Bronchial epithelial cell (primary cell): ENCODE measurements at regions not wholly inside any gene's neighbourhood (a gene's known extent, or its start where the extent isn't known, plus 50 kb on each side); places are given as distances from the start of the nearest gene placed in this dataset.

Source experiments
- DNase-seq: peaks from one replicate; pipeline ENCODE4 v3.0.0-alpha.2; 2010; ENCODE audit warnings: low read depth
- FAIRE-seq: peaks from 2 replicates; lab custom pipeline; 2011; peaks lifted over from hg19 to GRCh38; lab: Jason Lieb, UNC
- H3K27me3 ChIP-seq: 2 replicates; pipeline ENCODE4 v1.5.1; 2011; ENCODE audit warnings: low read length; ENCODE audit not compliant: control insufficient read depth, insufficient read depth
- H3K36me3 ChIP-seq: 2 replicates; pipeline ENCODE4 v1.5.1; 2011; ENCODE audit warnings: low read length; ENCODE audit not compliant: control insufficient read depth, insufficient read depth
- H3K4me3 ChIP-seq: 2 replicates; pipeline ENCODE4 v1.5.1; 2011; ENCODE audit warnings: mild to moderate bottlenecking, low read depth, low read length, control low read depth
- TF ChIP-seq, protein P1 (sequence below): IDR thresholded peaks from 2 replicates; pipeline ENCODE4 v1.5.1; 2011; ENCODE audit warnings: mild to moderate bottlenecking, moderate library complexity, low read length, control low read depth, inconsistent platforms; ENCODE audit not compliant: insufficient read depth, severe bottlenecking

DNA sequence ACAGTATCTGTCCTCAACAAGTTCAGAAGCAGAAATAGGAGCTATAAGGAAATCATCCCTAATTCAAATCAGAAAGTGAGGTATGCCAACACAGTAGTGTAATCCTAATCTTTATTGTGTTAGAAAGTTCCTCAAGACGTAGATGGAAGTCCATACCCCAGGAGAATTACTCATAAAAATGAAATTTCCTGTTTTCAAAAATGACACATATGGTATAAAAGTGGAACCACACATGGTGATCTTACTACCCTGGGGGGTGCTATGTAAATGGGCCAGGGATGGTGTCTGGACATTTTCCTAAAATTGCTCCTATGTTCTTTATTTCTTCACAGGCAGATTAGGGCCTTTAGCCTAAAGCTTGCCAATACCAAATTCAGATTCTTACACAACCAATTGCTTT is 204.1 kb downstream of the ARRDC4 start:
- TF ChIP-seq, protein P1, sequence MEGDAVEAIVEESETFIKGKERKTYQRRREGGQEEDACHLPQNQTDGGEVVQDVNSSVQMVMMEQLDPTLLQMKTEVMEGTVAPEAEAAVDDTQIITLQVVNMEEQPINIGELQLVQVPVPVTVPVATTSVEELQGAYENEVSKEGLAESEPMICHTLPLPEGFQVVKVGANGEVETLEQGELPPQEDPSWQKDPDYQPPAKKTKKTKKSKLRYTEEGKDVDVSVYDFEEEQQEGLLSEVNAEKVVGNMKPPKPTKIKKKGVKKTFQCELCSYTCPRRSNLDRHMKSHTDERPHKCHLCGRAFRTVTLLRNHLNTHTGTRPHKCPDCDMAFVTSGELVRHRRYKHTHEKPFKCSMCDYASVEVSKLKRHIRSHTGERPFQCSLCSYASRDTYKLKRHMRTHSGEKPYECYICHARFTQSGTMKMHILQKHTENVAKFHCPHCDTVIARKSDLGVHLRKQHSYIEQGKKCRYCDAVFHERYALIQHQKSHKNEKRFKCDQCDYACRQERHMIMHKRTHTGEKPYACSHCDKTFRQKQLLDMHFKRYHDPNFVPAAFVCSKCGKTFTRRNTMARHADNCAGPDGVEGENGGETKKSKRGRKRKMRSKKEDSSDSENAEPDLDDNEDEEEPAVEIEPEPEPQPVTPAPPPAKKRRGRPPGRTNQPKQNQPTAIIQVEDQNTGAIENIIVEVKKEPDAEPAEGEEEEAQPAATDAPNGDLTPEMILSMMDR, result no peak
- DNase-seq (peak; percentile 50), FAIRE-seq (no peak)
- Histone ChIP-seq H3K36me3 (no peaks in the 10 kb centered on the region), H3K4me3 (no peak overlapping the region), H3K27me3 (no peaks in the 10 kb centered on the region)

DNA sequence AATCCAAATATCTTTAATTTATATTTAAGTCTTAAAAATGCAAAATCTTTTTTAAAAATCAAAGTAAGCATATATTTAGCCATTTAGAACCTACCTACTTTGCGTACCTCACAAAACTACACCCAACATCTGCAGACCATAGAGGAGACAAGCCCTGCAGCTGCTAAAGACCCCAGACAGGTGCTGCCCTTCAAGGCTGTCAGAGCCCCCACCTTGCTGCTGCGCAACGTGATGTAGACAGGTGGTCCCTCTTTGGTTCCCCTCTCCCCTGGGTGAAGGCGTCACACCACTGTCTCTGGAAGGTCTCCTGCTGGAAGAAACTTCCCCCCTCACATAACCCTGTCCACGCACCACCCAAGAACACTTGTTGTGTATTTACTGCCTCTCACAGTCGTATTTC is 204.5 kb downstream of the ARRDC4 start:
- H3K27me3 ChIP-seq, result no peaks in the 10 kb centered on the region
- TF ChIP-seq, protein P1, result no peak
- FAIRE-seq (no peak), DNase-seq (no peak)
- H3K36me3 ChIP-seq, result no peaks in the 10 kb centered on the region
- H3K4me3 ChIP-seq, result no peak overlapping the region

DNA sequence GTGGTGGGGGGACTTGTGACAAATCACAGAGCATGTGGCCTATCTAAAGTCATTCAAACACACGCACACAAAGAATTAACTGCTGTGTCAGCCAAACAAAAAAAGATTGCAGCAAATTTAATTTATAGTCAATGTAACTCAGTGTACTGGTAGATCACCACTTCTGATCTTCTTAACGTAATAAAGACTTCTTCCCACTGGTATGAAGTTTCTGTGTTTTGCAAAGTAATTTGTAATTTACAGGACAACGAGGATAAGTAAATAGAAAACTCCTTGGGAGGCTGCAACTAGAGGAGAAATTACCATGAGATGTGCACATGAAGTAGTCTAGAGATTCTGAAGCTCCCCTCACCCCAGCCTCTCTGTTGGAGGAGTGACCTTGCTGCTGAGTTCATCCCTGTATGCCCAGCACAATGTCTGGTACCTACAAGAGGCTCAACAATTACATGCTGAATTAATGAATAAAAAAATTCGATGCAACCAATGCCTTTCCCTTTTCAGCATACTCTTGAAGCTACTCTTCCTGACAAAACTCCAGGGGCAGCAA is 207.3 kb downstream of the ARRDC4 start:
- no peak for FAIRE-seq
- Histone ChIP-seq H3K36me3 (no peaks in the 10 kb centered on the region), H3K27me3 (no peaks in the 10 kb centered on the region), H3K4me3 (no peak overlapping the region)
- TF ChIP-seq, protein P1, result no peak
- DNase-seq, result no peak

DNA sequence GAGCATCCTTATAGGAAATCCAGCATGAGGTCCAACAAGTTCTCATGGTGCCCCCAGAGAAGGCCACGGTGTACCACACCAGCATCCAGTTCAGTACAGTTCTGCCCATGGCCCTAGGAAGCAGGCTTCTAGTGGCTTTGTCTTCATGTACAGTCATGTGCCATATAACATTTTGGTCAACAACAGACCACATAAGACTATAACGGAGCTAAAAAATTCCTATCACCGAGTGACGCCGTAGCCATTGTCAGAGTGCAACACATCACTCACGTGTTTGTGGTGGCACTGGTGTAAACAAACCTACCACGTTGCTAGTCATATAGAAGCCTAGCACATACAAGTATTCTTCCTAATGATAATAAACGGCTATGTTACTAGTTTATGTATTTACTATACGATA is 209.0 kb downstream of the ARRDC4 start:
- TF ChIP-seq, protein P1, result no peak
- no peak overlapping the region for H3K4me3 ChIP-seq
- no peaks in the 10 kb centered on the region for H3K36me3 ChIP-seq
- H3K27me3 ChIP-seq, result no peaks in the 10 kb centered on the region
- no peak for FAIRE-seq
- DNase-seq, result no peak

DNA sequence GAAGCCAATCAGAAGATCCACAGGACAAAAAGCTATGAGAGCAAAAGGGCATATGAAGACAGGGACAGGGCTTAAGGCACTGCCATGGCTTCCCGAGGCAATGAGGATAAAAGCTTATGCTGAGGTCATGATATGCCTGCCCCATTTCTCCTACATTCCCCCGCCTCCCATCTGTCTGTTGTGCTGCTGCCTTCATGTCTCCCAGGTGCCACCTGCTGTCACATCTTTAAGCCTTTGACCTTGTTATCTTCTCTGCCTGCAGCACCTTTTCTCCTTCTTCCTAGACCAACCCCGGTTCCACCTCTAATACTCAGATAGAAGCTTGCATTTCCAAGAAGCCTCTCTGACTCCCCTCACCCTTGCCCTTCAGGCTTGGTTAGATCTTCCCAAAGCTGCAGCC is 213.8 kb downstream of the ARRDC4 start:
- TF ChIP-seq, protein P1, result peak; percentile 41
- Histone ChIP-seq H3K27me3 (no peaks in the 10 kb centered on the region), H3K36me3 (no peaks in the 10 kb centered on the region), H3K4me3 (no peak overlapping the region)
- no peak for FAIRE-seq
- peak; percentile 26 for DNase-seq

DNA sequence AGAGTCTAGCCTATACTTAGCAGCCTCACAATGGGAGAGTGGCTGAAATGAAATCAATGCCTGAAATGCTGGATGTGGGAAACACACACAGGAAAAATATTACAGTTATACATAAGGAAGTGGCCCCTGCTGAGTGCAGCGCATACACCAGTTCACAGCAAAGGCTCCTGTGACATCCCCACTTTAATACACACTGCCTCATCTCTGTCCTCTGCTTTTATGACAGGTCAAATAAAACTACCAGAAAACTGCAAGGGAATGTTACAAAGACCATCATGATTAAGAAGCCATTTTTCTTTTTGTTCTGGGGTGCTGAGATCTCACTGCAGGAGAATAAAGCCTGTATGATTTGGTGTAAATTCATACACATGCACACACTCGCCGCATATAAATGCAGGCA is 214.3 kb downstream of the ARRDC4 start:
- Histone ChIP-seq H3K27me3 (no peaks in the 10 kb centered on the region), H3K4me3 (no peak overlapping the region), H3K36me3 (no peaks in the 10 kb centered on the region)
- DNase-seq (no peak), FAIRE-seq (no peak)
- TF ChIP-seq, protein P1, result no peak
